PC-3 (cell line): ENCODE measurements at regions not wholly inside any gene's neighbourhood (a gene's known extent, or its start where the extent isn't known, plus 50 kb on each side); places are given as distances from the start of the nearest gene placed in this dataset.

Experiments
- ATAC-seq: fragments of 200-7000 bp; cut with Tn5 transposase; 2 replicates; pipeline ENCODE4 v1.9.1; 2020; ENCODE audit warnings: mild to moderate bottlenecking, moderate library complexity
- BruUV-seq: library from RNA; stranded (reverse); fragments of 400-500 nt; replicated peaks from 2 replicates; lab custom pipeline; 2021; lab: Mats Ljungman, UMichigan
- CTCF ChIA-PET: fragments of 300-600 bp; sonication (Branson Sonifier 250); formaldehyde crosslinking; loops from one replicate; lab custom pipeline; 2022; ENCODE audit warnings: antibody characterized with exemption; lab: Charles Lee
- POLR2A ChIA-PET: fragments of 300-600 bp; sonication (Branson Sonifier 250); formaldehyde crosslinking; loops from one replicate; lab custom pipeline; 2022; ENCODE audit warnings: antibody characterized with exemption; ENCODE audit not compliant: unreplicated experiment; lab: Charles Lee
- DNase-seq: peaks from one replicate; pipeline ENCODE4 v3.0.0-alpha.2; 2015
- H2AFZ ChIP-seq: fragments of 300-600 bp; sonication (generic); 2 replicates; pipeline ENCODE4 v1.6.0; 2016; ENCODE audit warnings: antibody characterized with exemption, low read length
- H3F3A ChIP-seq: fragments of 300-600 bp; sonication (generic); one replicate; pipeline ENCODE4 v1.6.0; 2017; ENCODE audit warnings: antibody characterized with exemption, low read length, control low read depth, mild to moderate bottlenecking; ENCODE audit not compliant: unreplicated experiment
- H3K27ac ChIP-seq: fragments of 300-600 bp; sonication (generic); 2 replicates; pipeline ENCODE4 v1.5.1; 2016; ENCODE audit warnings: mild to moderate bottlenecking, low read length
- H3K27me3 ChIP-seq: fragments of 300-600 bp; sonication (generic); 2 replicates; pipeline ENCODE4 v1.6.1; 2016; ENCODE audit warnings: low read length, mixed read lengths
- H3K36me3 ChIP-seq: fragments of 300-600 bp; sonication (generic); 2 replicates; pipeline ENCODE4 v1.6.1; 2016; ENCODE audit warnings: low read depth, mixed run types, low read length, mixed read lengths
- H3K4me1 ChIP-seq: fragments of 300-600 bp; sonication (generic); 2 replicates; pipeline ENCODE4 v1.5.1; 2016; ENCODE audit warnings: low read length; ENCODE audit not compliant: insufficient read depth
- H3K4me2 ChIP-seq: fragments of 300-600 bp; sonication (generic); 2 replicates; pipeline ENCODE4 v1.6.0; 2016; ENCODE audit warnings: low read length
- H3K4me3 ChIP-seq: fragments of 300-600 bp; sonication (generic); 2 replicates; pipeline ENCODE4 v1.5.1; 2016; ENCODE audit warnings: mild to moderate bottlenecking, low read length, mixed read lengths
- H3K79me2 ChIP-seq: fragments of 300-600 bp; sonication (generic); 2 replicates; pipeline ENCODE4 v1.6.1; 2017; ENCODE audit warnings: low read length, mixed read lengths
- H3K9ac ChIP-seq: fragments of 300-600 bp; sonication (generic); 2 replicates; pipeline ENCODE4 v1.6.0; 2016; ENCODE audit warnings: mild to moderate bottlenecking, low read length
- H3K9me2 ChIP-seq: fragments of 300-600 bp; sonication (generic); replicated peaks from 2 replicates; pipeline ENCODE4 v1.6.1; 2016; ENCODE audit warnings: mixed run types, low read length, mixed read lengths
- H3K9me3 ChIP-seq: fragments of 300-600 bp; sonication (generic); 2 replicates; pipeline ENCODE4 v1.6.1; 2016; ENCODE audit warnings: low read length, mixed read lengths
- H4K20me1 ChIP-seq: fragments of 300-600 bp; sonication (generic); 2 replicates; pipeline ENCODE4 v1.6.1; 2016; ENCODE audit warnings: low read length, mixed read lengths
- EZH2 ChIP-seq: fragments of 300-600 bp; sonication (generic); IDR thresholded peaks from one replicate; pipeline ENCODE4 v1.6.1; 2017; ENCODE audit warnings: antibody characterized with exemption, mild to moderate bottlenecking, low read length; ENCODE audit not compliant: unreplicated experiment
- EZH2phosphoT487 ChIP-seq: fragments of 300-600 bp; sonication (generic); IDR thresholded peaks from 2 replicates; pipeline ENCODE4 v1.6.1; 2018; ENCODE audit warnings: mild to moderate bottlenecking, antibody characterized with exemption, low read length, borderline replicate concordance
- intact Hi-C: fragments of 100-400 bp; cut with micrococcal nuclease; formaldehyde crosslinking; loops from 2 replicates; pipeline ENCODE4 v1.9.0; 2023
- TF ChIP-seq, protein P1 (sequence below): fragments of 300-600 bp; sonication (generic); conservative IDR thresholded peaks from 2 replicates; pipeline ENCODE4 v1.5.1; 2017; ENCODE audit warnings: antibody characterized with exemption, low read depth, mild to moderate bottlenecking, low read length

DNA sequence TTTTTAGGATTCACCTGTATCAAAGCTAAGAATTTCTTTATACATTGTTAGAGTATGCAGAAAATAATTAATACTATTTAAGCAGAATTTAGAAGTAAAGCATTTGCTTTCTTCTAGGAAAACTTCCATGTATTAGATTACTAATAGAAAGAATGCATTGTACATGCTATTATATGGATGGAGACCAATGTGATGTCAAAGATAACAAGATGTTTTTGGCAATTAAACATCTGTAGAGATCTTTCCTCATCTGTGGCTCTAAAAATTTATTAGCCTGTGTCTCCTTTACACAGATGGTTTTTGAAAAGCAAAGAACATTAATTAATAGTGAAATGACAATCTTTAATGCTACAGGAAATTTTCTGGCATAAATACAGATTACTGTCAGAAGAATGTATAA, 198.4 kb upstream of the CCDC179 start:
- TF ChIP-seq, protein P1, sequence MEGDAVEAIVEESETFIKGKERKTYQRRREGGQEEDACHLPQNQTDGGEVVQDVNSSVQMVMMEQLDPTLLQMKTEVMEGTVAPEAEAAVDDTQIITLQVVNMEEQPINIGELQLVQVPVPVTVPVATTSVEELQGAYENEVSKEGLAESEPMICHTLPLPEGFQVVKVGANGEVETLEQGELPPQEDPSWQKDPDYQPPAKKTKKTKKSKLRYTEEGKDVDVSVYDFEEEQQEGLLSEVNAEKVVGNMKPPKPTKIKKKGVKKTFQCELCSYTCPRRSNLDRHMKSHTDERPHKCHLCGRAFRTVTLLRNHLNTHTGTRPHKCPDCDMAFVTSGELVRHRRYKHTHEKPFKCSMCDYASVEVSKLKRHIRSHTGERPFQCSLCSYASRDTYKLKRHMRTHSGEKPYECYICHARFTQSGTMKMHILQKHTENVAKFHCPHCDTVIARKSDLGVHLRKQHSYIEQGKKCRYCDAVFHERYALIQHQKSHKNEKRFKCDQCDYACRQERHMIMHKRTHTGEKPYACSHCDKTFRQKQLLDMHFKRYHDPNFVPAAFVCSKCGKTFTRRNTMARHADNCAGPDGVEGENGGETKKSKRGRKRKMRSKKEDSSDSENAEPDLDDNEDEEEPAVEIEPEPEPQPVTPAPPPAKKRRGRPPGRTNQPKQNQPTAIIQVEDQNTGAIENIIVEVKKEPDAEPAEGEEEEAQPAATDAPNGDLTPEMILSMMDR, result no peak
- TF ChIP-seq EZH2 (no peak), EZH2phosphoT487 (no peak)
- Histone ChIP-seq H3K4me2 (no peak overlapping the region), H3K9me2 (no peaks in the 10 kb centered on the region), H2AFZ (no peak overlapping the region), H3K9ac (no peak overlapping the region), H3K4me3 (no peak overlapping the region), H3K79me2 (no peaks in the 10 kb centered on the region), H3K27ac (no peak overlapping the region), H3F3A (no peaks in the 10 kb centered on the region), H4K20me1 (no peaks in the 10 kb centered on the region), H3K4me1 (no peaks in the 10 kb centered on the region), H3K36me3 (no peaks in the 10 kb centered on the region), H3K27me3 (no peaks in the 10 kb centered on the region), H3K9me3 (no peaks in the 10 kb centered on the region)
- intact Hi-C loops, result no loop called here
- ChIA-PET POLR2A (no interaction called here), CTCF (no interaction called here)
- BruUV-seq, result no TSS peak
- no peak for DNase-seq
- ATAC-seq, result no peak

DNA sequence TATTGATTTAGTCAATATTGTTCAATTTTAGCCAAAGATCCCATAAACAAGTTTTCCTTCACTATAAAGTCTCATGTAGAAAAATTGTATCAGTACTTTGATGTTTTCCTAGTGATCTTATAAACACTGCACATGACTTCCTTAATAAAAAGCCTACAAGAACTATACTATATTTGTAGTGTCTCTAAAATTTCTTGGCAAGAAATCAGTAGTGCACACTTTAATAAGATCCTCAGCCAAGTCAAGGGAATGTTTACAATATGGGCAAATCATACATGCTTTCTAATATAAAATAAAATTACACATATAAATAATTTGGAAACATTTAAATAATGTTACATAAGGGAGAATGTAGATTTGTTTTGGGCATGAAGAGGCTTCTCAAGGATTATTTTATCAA, 203.0 kb upstream of the CCDC179 start:
- no peak overlapping the region for H3K27ac ChIP-seq
- no peak overlapping the region for H3K4me3 ChIP-seq
- no peaks in the 10 kb centered on the region for H3K4me1 ChIP-seq
- H3K36me3 ChIP-seq, result no peaks in the 10 kb centered on the region
- TF ChIP-seq EZH2, result no peak
- CTCF ChIA-PET, result no interaction called here
- no peaks in the 10 kb centered on the region for H3K9me3 ChIP-seq
- ATAC-seq, result peak; percentile 38; the same call in 1 of the 2 replicates
- no peaks in the 10 kb centered on the region for H3K9me2 ChIP-seq
- POLR2A ChIA-PET, result no interaction called here
- no peaks in the 10 kb centered on the region for H3K27me3 ChIP-seq
- H3K4me2 ChIP-seq, result no peak overlapping the region
- H2AFZ ChIP-seq, result no peak overlapping the region
- no TSS peak for BruUV-seq
- no peak overlapping the region for H3K9ac ChIP-seq
- H4K20me1 ChIP-seq, result no peaks in the 10 kb centered on the region
- no peaks in the 10 kb centered on the region for H3F3A ChIP-seq
- no peak for DNase-seq
- intact Hi-C loops, result no loop called here
- H3K79me2 ChIP-seq, result no peaks in the 10 kb centered on the region

DNA sequence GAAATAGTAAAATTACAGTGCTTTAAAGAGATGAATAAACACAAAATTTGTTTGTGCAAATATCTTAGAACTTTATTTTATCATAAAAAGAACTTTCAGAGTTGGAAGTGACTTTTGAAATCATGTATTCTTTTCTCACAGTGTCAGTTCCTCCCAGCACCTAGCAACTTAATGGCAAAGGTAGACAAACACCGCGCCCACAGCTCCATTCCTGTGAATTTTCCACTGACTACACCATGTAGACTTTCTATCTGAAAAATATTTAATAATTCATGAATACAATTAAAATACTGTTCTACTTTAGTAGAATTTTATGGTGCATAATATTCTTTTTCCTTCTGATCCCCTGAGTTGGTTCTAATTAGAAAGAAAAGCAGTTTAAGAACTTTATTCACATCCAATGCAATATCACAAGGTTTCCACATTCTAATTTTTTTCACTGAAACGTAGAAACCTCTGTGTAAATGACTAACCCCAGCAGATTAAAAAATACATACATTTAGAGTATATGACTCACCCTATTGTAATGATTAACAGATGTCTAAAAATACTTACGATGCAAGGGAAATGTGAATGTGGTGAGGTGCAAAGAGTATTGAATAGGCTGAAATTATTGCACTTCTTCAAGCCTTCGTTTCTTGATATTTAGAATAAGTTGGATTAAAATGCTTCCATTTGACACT, 218.2 kb upstream of the CCDC179 start:
- Histone ChIP-seq H3K4me2 (peak overlapping the region; percentile 56), H3K9me3 (no peaks in the 10 kb centered on the region), H3K27ac (peak overlapping the region; percentile 42), H3K27me3 (no peaks in the 10 kb centered on the region), H3K9me2 (no peaks in the 10 kb centered on the region), H3F3A (no peaks in the 10 kb centered on the region), H3K4me1 (peaks cover 22% of the 10 kb centered on the region), H3K9ac (no peak overlapping the region), H2AFZ (no peak overlapping the region), H3K4me3 (peak overlapping the region; percentile 9; the same call in 1 of the 2 replicates), H3K36me3 (no peaks in the 10 kb centered on the region), H4K20me1 (no peaks in the 10 kb centered on the region), H3K79me2 (no peaks in the 10 kb centered on the region)
- TF ChIP-seq, protein P1, result no peak
- TF ChIP-seq EZH2phosphoT487 (no peak), EZH2 (no peak)
- intact Hi-C loops, result loop anchor here (2.0 kb wide), 1 partner anchor 56 kb away; no protein-coding TSS in a partner anchor
- CTCF ChIA-PET, result no interaction called here
- BruUV-seq, result no TSS peak
- POLR2A ChIA-PET, result no interaction called here
- peak; percentile 65 for DNase-seq
- ATAC-seq, result peak; percentile 93
